GM11168 (cell line): ENCODE measurements at regions not wholly inside any gene's neighbourhood (a gene's known extent, or its start where the extent isn't known, plus 50 kb on each side); places are given as distances from the start of the nearest gene placed in this dataset.

ENCODE experiments used
- in situ Hi-C: fragments of 300-500 bp; cut with MboI; formaldehyde crosslinking; loops from one replicate; pipeline ENCODE4 v1.12.0; 2022; ENCODE audit warnings: low sequenced_read_pairs; ENCODE audit not compliant: unreplicated experiment

DNA sequence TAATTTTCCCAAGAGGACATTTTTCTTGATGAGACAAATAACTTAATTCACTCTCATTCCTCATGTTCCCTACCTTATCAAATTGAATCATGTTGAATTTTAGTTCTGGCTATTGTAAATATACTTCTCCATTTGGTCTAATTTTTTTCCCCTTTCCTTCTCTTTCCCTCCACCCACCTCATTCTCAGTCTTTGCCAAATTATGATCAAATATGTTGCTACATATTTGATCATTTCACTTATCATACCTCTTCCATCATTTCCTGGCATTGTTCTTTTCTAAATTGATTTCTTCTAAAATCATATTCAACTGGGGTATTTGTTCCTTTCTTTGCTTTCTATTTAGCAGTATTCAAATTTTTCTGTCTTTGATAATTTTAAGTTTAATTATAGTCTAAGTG is 52.3 kb downstream of the HDGFL1 start:
- in situ Hi-C loops, result no loop called here

DNA sequence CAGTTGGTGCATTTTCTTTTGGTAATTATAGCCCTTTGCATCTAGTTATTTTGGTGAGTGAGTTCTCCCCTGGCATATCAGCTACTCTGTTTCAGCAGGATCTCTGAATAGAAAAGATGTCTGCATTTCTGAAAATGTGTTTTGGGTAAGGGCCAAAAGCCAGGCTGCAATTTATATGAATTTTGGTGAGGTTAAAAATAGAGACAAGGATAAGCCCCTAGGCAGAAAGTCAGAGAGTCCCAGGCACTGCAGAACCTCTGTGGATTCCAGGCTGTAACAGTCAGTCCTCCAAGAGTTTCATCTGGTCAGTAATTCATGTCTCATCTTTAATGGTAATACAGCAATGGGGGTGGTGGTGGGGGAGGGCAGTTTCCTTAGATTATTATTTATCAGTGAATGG is 53.0 kb downstream of the HDGFL1 start:
- in situ Hi-C loops, result no loop called here

DNA sequence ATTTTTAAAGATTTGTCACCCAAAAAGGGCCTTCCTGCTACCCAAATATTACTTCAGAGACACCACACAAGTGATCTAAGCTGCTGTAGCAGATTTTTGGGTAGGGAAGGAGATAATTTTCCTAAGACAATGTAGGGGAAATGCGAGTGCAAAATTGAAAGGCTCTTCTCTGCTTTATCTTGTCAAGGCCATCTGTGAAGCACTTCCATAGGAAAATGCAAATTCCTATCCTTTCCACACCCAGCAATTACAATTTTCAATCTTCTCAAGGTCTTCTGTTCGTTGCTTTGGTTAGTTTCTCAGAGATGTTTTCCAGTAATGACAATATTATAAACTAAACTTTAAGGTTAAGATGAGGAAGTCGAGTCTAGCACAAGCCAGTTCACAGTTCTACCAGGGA is 53.4 kb downstream of the HDGFL1 start:
- in situ Hi-C loops, result no loop called here

DNA sequence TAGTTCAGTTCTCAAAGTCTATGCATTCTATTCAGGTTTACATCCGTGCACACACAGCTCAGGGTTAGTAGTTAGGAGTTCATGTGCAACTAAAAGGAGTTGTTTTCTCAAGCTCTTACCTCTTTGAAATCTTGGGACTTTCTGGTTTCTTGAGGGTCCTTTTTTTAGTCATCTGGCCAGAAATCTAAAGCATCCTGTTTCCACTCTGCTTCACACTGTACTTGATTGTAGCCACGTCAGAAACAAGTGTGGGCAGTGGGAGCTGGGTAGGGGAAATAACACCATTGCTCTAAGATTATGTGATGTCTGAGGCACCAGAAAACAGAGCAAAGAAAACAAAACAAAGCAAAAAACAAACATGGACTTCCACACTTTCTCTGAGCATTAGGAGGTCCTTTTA is 58.3 kb downstream of the HDGFL1 start:
- in situ Hi-C loops, result no loop called here

DNA sequence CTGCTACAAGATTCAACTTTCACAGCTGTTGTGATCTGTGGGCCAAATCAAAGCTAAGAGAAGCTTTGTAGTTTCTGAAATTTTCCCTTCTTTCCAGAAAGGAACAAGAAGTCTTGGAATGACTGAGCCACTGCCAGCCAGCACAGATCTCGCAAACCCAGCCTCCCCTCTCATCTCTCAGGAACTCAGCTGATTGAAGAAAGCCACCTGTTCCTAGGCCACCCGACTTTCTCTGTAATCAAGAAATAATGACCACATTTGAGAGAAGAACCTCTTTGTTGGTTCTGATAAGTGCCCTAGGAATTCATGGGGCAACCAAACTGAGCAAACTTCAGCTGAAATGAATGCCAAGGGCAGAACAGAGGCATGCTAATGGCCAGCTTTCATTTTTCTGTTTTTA is 61.7 kb downstream of the HDGFL1 start:
- in situ Hi-C loops, result no loop called here

DNA sequence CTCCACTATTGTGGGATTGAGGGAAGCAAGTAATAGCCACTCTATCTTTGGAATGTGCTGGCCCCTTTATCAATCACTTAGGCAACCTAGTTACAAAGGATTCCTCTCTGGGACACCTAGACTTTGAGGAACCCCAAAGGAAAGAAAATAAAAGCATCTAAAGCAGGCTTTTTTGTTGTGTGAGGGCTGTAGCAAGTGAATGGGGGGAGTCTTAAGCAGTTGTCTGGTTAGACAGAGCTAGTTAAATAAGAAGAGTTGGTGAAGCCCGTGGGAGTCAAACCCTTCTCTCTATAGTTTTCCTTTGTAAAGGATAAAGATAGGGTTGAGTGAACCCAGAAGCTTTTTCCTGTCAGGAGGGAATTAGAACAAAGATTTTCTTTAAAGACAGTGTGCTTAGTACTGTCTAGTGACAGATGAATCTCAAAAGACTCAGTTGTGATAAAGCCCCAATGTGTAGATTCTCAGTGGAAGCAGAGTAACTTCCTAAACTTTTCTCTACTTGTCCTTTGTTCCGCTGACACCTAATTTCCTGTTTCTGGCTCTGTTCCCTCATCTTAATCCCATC is 63.3 kb downstream of the HDGFL1 start:
- in situ Hi-C loops, result no loop called here

DNA sequence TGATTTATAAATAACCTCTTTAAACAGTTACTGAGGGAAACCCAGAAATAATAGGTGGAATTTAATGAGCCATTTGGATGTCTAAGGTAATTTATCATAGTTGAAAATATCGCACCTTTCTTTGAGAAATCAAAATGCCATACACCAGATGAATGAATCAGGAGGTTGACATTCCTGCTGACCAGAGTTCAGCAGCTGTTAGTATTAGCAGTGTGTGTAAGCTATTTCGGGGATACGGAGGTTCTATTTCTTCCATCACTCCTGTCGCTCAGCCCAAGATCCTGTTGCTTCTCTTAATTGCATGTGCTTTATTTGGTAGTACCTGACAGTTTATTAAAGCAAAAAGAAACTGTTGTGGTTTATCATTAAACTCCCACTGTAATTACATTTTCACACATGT is 67.1 kb downstream of the HDGFL1 start:
- in situ Hi-C loops, result no loop called here

DNA sequence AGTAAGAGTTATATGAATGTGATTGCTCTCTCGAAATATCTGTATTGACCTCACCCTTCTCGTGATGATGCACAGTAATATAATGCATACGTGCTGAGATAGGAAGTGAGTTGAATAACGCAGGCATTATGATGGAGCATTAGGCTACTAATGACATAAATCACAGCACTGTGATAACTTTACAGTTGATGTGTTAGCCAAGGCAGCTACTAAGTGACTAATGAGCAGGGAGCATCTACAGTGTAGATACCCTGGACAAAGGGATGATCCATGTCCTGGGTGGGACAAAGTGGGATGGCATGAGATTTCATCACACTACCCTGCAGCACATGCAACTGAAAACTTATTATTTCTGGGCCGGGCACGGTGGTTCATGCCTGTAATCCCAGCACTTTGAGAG is 68.4 kb downstream of the HDGFL1 start:
- in situ Hi-C loops, result no loop called here

DNA sequence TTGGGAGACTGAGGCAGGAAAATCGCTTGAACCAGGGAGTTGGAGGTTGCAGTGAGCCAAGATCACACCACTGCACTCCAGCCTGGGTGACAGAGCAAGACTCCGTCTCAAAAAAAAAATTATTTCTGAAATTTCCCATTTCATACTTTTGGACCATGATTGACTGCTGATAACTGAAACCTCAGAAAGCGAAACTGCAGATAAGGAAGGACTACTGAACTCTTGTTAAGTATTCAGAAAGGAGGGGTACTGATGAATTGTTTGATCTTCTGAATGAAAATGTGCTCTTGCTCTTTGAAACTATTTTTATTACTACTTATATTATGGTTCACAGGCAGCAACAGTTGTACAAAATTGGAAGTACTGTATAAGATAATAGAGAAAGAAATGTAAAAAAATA is 69.0 kb downstream of the HDGFL1 start:
- in situ Hi-C loops, result no loop called here

DNA sequence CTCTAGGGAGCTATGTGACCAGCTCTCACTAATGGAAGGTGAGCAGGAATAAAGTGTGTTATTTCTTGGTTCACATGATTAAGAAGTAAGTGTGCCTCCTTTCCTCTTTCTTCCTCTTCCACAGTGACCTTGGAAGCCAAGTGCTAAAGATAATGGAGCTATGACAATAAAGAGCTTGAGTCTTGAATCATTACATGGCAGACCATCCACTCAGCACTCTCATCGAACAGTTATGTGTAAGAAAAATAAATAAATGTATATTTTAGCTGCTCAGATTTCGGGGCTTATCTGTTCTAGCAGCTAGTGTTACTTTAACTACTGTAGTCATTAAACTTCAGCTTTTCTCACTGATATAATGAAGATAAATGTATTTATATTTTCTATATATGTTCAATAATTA is 72.9 kb downstream of the HDGFL1 start:
- in situ Hi-C loops, result no loop called here

DNA sequence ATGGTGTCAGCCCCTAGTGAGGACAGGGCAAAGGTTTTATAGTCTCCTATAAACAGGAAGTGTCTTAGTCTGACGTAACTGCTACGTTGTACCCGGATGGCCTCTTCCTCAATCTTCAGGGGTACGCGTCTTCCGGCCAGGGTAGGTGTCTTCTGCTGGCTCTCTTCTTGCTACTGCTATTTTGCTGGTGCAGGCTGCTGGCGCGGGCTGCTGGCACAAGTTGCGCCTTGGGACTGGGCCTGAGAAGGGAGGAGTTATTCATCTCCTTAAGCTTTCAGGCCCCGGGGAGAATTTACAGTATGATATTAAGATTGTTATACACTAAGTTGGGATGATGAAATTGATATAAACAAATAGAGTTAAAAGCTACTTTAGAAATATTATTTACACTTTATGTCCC is 74.4 kb downstream of the HDGFL1 start:
- in situ Hi-C loops, result no loop called here

DNA sequence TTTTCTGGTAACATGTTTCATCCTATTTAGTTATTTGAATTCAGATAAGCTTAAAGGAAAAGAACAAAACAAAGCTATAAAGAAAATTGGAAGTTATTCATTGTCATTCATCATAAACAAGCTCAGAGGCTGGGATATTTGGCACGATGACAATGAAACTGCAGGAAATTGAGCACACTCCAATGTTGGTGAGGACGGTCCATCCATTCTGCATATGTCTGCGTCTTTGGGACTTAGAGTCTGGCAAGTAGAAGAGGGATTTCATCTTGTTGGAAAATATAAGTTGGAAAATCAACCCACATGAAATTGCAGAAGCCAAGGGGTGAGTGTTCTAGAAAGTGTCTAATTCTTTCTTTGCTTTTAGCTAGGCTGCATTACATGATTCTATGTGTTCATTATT is 78.4 kb downstream of the HDGFL1 start:
- in situ Hi-C loops, result no loop called here

DNA sequence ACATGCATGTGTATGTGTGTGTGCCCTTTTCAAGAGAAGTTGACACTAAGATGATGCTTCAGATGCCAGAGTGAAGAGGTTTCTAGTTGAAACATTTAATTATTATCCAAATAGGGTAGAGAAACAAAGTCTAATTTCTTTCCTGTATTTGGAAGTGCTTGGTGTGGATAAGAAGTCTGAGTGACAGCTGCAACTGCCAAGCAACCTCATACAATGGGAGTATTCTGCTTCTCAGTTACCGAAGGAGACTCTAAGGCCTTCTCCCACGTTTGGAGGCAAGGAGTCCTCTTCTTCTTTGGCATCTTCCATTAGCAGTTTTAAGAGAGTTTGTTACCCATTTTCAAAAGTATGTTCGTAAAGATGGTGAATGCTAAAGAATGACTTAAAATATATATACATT is 82.4 kb downstream of the HDGFL1 start:
- in situ Hi-C loops, result no loop called here

DNA sequence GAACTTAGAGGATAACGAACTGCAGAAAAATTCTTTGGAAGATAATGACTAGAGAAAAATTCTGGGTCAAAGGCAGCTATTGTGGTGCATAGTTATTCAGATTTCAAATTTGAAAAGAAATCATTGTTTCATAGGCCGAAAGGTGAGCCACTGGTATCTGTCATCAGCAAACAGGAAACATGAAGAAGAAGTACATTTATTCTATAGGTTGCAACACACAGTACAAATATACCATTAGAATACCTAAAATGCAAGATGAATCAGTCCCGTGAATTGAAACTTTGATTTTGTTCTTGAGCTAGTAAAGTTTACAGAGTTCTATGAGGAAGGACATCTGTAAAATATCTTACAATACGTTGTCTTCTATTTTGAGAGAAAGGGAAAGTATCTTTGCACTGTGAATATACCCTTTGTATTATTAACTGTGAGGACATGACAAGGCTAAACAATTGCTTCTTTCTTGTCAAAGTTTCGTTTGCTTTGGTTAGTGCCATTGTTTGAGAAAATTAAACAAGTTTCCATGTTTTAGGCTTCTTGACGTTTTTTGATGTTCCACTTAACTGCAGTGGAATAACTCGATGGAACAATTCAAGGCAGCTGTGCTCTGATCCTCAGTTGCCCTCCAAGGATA is 84.7 kb downstream of the HDGFL1 start:
- in situ Hi-C loops, result no loop called here

DNA sequence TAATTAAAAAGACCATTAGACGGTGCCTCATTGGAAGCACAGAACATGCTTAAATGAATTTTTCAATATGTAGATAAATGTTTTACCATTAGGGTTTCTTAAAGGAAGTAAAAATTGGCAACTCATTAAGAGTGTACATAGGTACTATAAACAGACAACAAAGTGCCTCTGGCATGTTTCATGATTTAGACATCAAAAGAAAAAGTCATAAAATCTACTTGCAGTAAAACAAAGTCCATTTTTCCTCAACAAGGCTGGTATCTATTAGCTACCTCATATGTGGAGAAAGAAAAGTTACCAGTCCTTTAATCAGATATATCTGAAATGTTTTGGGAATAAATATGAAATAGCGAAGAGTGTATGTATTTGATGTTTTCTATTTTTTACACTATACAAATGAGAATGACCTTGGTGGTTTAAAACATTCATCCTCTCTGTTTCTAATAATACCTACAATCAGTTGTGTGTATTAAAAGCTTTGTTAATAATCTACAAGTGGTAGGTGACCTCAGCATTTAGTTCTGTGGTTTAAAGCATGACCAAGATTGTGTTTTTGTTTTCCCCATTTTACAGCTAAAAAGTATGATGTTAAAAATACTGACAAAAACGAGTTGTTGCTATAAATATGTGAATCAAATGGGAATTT is 87.5 kb downstream of the HDGFL1 start:
- in situ Hi-C loops, result no loop called here

DNA sequence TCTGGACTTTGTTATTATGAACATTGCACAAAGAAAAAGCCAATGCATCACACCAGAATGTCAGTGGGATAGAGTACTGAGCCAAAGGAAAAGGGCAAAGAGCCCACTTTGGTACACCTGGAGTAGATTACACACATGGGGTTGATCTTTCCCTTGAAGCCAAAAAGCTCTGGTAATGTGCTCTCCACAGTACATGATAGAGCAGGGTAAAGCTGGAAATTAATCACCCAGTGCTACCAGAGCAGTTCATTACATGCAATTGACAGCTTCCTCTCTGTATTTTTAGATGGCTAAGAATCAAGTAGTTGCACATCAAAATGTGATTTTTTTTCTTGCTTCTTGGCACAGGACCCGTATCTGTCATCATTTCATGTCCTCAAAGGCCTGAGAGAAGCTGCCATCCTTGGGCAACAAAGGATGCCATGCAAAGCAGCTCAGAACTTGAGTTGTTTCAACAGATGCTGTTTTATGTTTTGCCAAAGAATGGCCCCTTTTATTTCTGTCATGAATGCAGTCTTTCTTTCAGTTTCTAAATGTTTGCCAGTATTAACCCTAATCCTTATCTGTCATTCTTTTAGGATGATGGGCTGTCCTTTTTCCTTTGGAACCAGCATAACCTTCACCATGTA is 88.1 kb downstream of the HDGFL1 start:
- in situ Hi-C loops, result no loop called here

DNA sequence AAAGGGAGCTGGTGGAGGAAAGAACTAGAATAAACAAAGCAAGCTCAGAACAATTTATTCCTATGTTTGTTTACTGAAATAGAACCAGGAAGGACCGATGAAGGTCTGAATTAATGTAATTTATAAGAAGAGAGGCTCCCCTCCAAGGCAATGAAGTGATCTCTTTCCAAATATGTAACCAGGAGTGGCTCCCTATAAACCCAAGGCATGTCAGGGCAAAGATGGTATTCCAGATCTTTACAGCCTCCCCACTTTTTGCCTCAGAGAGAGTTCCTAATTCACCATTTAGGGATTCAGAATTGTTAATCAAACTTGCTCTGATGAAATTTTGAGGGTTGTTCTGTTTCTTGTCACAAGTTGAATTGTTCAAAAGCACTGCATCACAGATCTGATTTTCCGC is 88.8 kb downstream of the HDGFL1 start:
- in situ Hi-C loops, result no loop called here

DNA sequence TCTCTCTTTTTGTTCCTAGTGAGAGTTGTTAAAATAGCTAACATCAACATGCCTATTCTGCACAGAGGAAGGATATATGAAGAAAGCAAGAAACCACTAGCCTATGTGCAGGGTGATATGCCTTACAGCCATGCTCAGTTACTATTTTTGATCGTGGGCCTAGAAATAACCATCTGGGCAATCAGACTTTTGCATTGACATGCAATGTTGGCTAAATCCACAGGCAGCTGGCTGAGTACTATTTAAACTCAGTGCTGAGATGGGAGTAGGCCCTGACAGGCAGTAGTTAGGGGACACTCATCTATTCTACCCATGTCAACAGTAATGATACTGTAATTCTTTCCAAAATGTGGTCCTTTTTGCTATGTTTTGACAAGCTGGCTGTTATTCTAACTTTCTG is 89.6 kb downstream of the HDGFL1 start:
- in situ Hi-C loops, result no loop called here

DNA sequence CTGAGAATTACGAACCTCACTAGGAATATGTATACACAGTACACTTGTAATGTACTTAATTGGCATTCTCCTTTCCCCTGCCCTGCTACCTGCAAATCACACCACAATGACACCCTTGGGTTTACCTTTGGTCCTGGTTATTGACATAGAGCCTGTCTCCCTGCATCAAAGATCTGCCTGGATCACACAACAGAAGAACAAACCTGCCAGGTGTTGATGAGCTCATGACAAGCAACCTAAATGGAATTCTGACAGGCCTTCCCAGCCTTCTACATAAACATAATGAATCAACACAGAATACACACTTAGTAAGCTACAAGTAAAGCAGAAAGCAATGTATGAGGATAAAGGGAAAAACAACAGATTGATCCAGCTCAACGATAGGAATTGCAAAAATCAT is 95.6 kb downstream of the HDGFL1 start:
- in situ Hi-C loops, result no loop called here

DNA sequence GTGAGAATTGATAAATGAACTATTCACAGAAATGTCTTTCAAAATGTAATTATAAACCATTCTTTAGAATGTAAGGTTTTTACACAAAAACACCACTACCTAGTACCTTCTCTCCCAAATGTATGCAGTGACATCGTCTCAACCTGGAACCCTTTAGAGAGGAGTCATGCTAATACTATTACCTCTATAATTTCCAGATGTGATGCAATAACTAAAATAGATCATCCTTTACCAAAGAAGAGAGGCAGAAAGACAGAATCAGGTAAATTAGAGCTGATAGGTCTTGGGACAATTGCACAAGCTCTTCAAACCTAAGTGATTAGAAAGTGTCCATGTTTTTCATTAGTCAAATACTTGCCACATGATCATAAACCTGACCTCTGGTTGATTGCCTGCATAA is 96.7 kb downstream of the HDGFL1 start:
- in situ Hi-C loops, result no loop called here

DNA sequence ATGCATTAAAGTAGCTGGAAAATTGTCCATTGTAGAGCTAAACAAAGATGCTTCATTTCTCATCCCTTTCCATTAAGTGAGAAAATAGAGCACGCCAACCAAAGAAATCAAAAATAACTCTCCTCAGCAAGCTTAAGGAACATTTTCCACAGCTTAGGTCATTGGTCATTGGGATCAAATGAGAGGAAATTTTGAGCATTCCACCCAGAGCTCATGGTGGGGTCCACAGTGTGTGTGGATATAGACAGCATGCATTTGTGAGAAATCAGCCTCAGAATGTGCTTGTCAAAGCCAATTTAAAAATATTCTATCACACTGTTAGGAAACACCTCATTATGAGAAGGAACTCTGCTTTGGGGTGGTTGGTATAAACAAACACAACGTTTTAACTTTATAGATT is 97.2 kb downstream of the HDGFL1 start:
- in situ Hi-C loops, result no loop called here

DNA sequence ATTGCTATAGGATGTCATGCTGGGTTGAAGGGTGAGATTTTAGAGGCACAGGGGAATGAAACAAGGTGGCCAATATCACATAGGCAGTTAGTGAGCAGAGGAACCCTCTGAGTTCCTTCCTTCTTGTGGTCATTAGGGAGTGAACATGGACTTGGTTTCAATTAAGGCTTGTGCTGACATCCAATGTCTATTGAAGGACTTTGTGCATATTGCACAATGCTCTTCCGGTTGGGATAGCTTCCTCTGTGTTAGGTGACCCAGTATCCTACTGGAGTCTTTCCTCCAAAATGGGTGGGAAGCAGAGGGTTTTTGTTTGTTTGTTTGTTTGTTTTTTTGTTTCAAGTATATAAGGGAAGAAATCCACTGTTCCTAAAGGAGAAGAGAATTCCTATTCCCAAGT is 98.5 kb downstream of the HDGFL1 start:
- in situ Hi-C loops, result no loop called here
